ENCODE measurements at regions not wholly inside any gene's neighbourhood (a gene's known extent, or its start where the extent isn't known, plus 50 kb on each side); places are given as distances from the start of the nearest gene placed in this dataset.

- no peak for TF ChIP-seq CTCF (IDR thresholded peaks at IDR 0.05; ENCODE audit: low read length)
- TF ChIP-seq EZH2 (IDR thresholded peaks at IDR 0.05; ENCODE audit: borderline replicate concordance, low read length), result no peak
These were observed 169.2 kb downstream of the SQOR start for GRCh38 chr15:45804028-45804427.
